ENCODE measurements at regions not wholly inside any gene's neighbourhood (a gene's known extent, or its start where the extent isn't known, plus 50 kb on each side); places are given as distances from the start of the nearest gene placed in this dataset.

GRCh38 chr17:71710816-71711215 lies 410.0 kb upstream of the SOX9 start:
- no TSS peak for BruUV-seq (replicated peaks)
- Histone ChIP-seq H3K9me3 (replicated peaks; ENCODE audit: control insufficient read depth, insufficient read depth, low read length) (peaks cover 6% of the 10 kb centered on the region), H4K20me1 (replicated peaks; ENCODE audit: control insufficient read depth, extremely low read depth, insufficient read depth, low read length) (no peaks in the 10 kb centered on the region), H3K36me3 (ENCODE audit: control insufficient read depth in 2 of 2, extremely low read depth in 1 of 2, insufficient read depth in 2 of 2, low read length in 2 of 2) (no peaks in the 10 kb centered on the region), H3K9me1 (replicated peaks; ENCODE audit: control insufficient read depth, extremely low read depth, insufficient read depth, low read length) (no peaks in the 10 kb centered on the region), H3K27me3 (ENCODE audit: control insufficient read depth in 2 of 2, insufficient read depth in 2 of 2, low read length in 2 of 2) (no peaks in the 10 kb centered on the region), H3K9ac (replicated peaks; ENCODE audit: extremely low read depth, insufficient read depth, low read length) (no peak overlapping the region), H3K27ac (ENCODE audit: insufficient read depth, low read depth, low read length) (no peak overlapping the region), H3K79me2 (ENCODE audit: control insufficient read depth, insufficient read depth, low read length) (no peaks in the 10 kb centered on the region), H3K4me2 (ENCODE audit: insufficient read depth, low read length) (no peak overlapping the region), H3K4me1 (ENCODE audit: control insufficient read depth, extremely low read depth, insufficient read depth, low read length) (no peaks in the 10 kb centered on the region), H3K4me3 (replicated peaks in 1 of 3; ENCODE audit: insufficient read depth in 1 of 3, low read depth in 1 of 3, low read length in 3 of 3) (no peak overlapping the region), H2AFZ (ENCODE audit: low read depth, low read length) (no peak overlapping the region)
- POLR2A ChIA-PET, result no interaction called here
- intact Hi-C loops (cut with micrococcal nuclease) (no loop called here), dilution Hi-C loops (cut with MboI; ENCODE audit: extremely low pct_ligation_motif_present, low sequenced_read_pairs) (no loop called here)
- CTCF ChIA-PET, result no interaction called here
- DNase-seq (ENCODE audit: low read depth, low spot score), result no peak
- no peak for FAIRE-seq
- TF ChIP-seq, protein P1, sequence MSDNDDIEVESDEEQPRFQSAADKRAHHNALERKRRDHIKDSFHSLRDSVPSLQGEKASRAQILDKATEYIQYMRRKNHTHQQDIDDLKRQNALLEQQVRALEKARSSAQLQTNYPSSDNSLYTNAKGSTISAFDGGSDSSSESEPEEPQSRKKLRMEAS (IDR thresholded peaks at IDR 0.05; ENCODE audit: insufficient read depth, insufficient read length), result no peak
- TF ChIP-seq MYC (IDR thresholded peaks at IDR 0.05; ENCODE audit: low read depth, low read length) (no peak), POLR2A (IDR thresholded peaks at IDR 0.05; ENCODE audit: low read depth, low read length) (no peak), EZH2 (IDR thresholded peaks at IDR 0.05; ENCODE audit: borderline replicate concordance, low read depth, low read length, severe bottlenecking) (no peak), POLR2AphosphoS5 (IDR thresholded peaks at IDR 0.05; ENCODE audit: insufficient read depth, low read depth, low read length) (no peak), FOS (IDR thresholded peaks at IDR 0.05; ENCODE audit: borderline replicate concordance, insufficient read depth, low read length) (no peak), GATA2 (IDR thresholded peaks at IDR 0.05; ENCODE audit: insufficient read depth, insufficient read length, low read depth, low read length) (no peak), JUN (IDR thresholded peaks at IDR 0.05; ENCODE audit: borderline replicate concordance, insufficient read depth, insufficient read length, low read depth) (no peak)
- TF ChIP-seq, protein P2, sequence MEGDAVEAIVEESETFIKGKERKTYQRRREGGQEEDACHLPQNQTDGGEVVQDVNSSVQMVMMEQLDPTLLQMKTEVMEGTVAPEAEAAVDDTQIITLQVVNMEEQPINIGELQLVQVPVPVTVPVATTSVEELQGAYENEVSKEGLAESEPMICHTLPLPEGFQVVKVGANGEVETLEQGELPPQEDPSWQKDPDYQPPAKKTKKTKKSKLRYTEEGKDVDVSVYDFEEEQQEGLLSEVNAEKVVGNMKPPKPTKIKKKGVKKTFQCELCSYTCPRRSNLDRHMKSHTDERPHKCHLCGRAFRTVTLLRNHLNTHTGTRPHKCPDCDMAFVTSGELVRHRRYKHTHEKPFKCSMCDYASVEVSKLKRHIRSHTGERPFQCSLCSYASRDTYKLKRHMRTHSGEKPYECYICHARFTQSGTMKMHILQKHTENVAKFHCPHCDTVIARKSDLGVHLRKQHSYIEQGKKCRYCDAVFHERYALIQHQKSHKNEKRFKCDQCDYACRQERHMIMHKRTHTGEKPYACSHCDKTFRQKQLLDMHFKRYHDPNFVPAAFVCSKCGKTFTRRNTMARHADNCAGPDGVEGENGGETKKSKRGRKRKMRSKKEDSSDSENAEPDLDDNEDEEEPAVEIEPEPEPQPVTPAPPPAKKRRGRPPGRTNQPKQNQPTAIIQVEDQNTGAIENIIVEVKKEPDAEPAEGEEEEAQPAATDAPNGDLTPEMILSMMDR (IDR thresholded peaks at IDR 0.05; ENCODE audit: extremely low read depth in 1 of 2, insufficient read depth in 1 of 2, low read depth in 1 of 2, low read length in 2 of 2), result no peak

Measured in endothelial cell of umbilical vein (primary cell).